HG02759 (cell line): ENCODE measurements at regions not wholly inside any gene's neighbourhood (a gene's known extent, or its start where the extent isn't known, plus 50 kb on each side); places are given as distances from the start of the nearest gene placed in this dataset.

Experiments used
- ATAC-seq: cut with Tn5 transposase; IDR thresholded peaks from one replicate; pipeline ENCODE4 v1.9.1; 2021; ENCODE audit warnings: mild to moderate bottlenecking, moderate library complexity; ENCODE audit not compliant: unreplicated experiment

- ATAC-seq = no peak
Observed at GRCh38 chr18:3357516-3357915, 92.5 kb upstream of the TGIF1 start.

GRCh38 chr18:3358310-3358709, 91.7 kb upstream of the TGIF1 start:
- ATAC-seq = no peak

- ATAC-seq = no peak
Observed at GRCh38 chr18:3360211-3360610, 89.8 kb upstream of the TGIF1 start.

DNA sequence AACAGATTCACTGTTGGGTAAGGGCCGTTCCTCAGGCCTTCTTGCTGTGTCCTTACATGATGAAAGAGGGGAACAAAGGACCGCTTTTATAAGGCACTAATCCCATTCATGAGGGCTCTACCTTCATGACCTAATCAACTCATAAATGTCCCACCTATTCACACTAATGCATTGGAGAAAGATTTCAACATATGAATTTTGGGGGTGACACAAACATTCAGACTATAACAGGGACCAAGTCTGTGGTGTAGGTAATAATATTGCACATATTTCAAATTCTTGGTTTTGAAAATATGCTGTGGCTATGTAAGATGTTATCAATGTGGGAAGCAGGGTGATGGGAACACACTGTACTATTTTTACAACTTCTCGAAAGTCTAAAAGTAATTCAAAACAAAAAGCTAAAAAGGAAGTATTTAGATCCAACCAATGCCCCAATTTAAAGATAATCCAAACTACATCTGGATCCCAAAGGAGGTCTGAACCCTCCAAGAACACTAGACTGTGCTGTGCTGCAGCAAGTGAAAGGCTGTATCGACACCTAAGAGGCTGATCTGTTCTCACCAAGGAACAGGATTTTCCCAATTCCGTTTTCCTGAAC, 82.4 kb upstream of the TGIF1 start:
- ATAC-seq = no peak

GRCh38 chr18:3368193-3368592, 81.8 kb upstream of the TGIF1 start:
- no peak for ATAC-seq

GRCh38 chr18:3379685-3380084, 70.3 kb upstream of the TGIF1 start:
- no peak for ATAC-seq

DNA sequence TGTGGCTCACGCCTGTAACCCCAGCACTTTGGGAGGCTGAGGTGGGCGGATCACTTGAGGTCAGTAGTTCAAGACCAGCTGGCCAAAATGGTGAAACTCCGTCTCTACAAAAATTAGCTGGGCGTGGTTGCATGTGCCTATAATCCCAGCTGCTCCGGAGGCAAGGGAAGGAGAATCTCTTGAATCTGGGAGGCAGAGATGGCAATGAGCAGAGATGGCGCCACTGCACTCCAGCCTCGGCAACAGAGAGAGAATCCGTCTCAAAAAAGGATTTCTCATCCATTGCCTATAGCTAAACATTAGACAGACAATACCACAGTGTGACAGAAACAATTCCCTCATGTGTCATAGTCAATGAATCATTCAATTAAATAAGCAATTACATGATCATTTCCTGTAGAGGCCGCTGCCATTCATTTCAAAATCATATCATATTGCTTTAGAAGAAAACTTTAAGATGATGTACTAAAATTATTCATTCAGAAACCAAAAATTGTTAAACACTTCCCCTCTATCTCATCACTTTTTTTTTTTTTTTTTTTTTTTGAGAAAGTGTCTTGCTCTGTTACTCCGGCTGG, 69.5 kb upstream of the TGIF1 start:
- no peak for ATAC-seq

DNA sequence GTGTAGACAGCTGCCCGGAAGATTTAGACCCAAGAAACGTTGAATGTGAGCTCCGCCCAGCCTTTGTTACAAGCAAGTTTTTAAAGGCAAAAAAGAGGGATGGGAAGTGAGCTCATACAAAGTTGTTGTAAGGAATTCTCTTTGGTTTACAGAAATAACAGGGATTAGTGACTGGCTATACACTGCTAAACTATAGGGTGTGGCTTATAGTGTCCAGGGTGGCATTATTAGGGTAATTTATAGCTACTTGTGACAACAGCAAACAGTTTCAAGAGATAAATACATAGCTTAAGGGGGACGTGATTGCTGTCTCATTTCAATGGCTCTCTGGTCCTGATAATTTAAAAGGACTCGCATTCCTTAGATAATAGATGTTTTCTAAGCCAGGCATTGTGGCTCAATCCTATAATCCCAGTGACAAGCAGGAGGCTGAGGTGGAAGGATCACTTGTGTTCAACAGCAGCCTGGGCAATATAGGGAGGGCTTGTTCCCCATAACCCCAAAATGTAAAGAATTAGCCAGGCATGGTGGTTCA, 66.5 kb upstream of the TGIF1 start:
- ATAC-seq = no peak

DNA sequence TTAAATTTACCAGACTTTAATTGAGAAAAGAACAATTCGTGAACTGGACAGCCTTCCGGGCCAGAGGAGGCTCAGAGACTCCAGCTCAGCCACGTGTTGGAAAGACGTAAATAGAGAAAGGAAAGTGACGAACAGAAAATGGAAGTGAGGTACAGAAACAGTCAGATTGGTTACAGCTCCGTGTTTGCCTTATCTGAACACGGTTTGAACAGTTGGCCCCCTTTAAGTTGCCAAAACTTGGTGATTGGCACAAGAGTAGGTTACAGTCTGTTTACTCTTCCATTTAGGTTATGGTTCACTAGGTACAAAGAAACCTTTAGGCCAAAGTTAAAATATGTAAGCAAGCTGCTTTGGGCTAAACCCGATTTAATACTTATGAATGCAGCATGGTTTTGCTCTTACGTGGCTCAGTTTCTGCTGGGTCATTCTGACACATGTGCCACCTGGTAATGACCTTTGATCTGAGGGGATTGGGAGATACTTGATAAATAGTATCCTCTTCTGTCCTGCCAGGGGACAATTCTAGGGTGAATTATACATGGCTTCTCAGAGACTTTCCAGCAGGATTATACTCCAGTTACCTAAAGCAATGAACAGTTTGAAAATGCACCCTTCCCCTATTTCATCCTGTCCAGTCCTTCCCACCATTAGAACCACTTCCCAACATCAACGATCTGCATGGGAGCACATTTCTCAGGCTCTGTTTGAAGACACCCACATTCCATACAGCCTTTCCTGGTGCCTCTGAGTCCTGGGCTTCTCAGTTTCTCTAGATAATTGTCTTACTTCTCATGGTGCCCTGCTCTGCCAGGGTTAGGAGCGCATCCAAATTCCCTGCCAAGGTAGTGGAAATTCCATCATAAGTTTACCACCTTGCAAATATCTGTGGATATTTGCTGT, 65.1 kb upstream of the TGIF1 start:
- peak; percentile 75 for ATAC-seq

GRCh38 chr18:3388323-3388722, 61.6 kb upstream of the TGIF1 start:
- ATAC-seq = no peak

- ATAC-seq = no peak
Observed at GRCh38 chr18:3388980-3389379, 61.0 kb upstream of the TGIF1 start.

DNA sequence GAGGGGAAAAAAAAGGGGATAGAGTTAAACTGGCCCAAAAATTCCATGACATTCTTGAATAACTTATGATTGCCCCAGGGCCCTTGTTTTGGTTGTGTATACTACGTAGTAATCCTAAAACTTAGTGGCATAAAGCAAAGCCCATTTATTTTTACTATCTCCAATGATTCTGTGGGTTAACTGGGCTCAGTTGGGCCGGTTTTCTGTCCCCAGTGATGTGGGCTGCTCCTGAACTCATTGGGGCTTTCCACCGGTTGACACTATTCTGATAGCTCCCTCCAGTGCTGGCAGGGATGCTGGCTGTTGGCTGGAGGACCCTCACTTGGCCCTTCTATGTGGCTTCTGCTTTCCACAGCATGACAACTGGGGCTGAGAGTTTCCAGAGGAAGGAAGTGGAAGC, 60.0 kb upstream of the TGIF1 start:
- no peak for ATAC-seq

GRCh38 chr18:3391704-3392466, 58.1 kb upstream of the TGIF1 start:
- no peak for ATAC-seq

DNA sequence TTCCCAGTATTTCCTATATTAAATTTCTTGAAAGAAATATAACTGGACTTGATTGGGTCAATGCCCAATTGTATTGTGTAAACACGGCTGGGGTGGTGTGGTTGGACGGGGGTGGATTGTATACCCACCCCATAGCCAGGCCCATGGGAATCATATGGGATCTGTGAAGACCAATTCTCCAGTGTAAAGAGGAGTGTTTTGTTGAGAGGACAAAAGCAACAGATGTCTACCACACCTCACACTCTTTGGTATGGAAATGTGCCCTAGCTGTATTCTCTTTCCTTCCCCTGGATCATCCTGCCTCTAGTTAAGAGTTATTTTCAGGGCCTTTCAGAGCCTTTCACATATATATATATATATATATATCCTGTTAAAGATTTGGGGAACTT, 57.5 kb upstream of the TGIF1 start:
- ATAC-seq = no peak

DNA sequence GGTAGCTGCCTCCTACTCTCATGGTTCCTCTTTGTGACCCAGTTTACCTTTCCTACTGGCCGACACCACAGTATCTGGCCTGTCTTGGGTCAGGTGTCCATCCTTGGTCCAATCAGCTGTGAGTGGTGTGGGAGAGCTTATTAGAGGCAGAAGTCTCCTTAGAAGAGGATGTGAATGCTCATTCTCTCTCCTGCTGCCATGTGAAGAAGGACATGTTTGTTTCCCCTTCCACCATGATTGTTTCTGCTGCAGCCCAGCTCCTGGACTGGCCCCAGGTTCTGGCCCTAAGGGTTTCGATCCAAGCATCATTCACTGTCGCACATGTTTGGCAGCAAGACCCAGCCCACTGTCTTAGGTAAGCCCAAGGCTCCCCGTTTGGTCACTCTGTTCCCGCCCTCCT, 55.3 kb upstream of the TGIF1 start:
- ATAC-seq = no peak

GRCh38 chr18:3395466-3395865, 54.5 kb upstream of the TGIF1 start:
- ATAC-seq = no peak

DNA sequence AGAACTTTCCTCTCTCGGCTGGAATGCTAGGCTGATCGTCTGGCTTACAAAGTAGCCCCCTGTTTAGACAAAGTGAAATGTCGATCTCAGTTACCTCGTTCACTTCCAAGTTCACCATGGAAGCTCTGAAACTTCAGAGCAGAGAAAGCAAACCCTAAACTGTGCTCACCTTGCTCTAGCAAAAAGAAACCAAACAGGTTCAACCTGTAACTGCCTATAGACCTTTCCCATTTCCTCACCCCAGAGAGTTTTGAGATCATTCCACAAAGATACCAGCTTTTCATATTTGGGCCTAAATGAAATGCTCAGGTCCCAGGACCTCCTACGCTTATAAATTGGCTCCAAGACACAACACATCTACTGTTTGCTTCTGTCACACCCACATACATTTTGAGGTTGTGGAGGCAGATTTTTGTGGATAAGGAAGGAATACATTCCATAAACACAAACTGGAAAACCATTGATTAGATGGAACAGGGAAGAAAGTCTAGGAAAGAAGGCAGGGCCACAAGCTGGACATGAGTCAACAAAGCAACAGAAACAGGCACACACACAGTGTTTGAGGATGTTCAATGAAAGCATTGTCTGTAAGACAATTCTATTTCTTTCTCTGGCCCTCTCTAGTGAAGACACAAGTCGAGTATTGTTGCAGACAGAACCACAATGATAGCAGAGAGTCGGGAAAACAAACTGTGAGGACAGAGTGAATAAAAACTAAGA, 52.8 kb upstream of the TGIF1 start:
- no peak for ATAC-seq

- ATAC-seq = no peak
Observed at GRCh38 chr18:3397786-3398185, 52.2 kb upstream of the TGIF1 start.
